Activated B cell treated with CpG ODN at 0.5 μM for 24 hours (primary cell): ENCODE measurements at regions not wholly inside any gene's neighbourhood (a gene's known extent, or its start where the extent isn't known, plus 50 kb on each side); places are given as distances from the start of the nearest gene placed in this dataset.
A peak's percentile ranks its signal among the peaks of the same experiment; 100 is the strongest.
"Not testable (repeated sequence)": the region's sequence is repeated elsewhere in the genome, so short reads cannot be mapped to it uniquely, and the experiment has no call there.

Experiments used
- ATAC-seq: fragments of 200-7000 bp; cut with Tn5 transposase; one replicate; pipeline ENCODE4 v1.10.0; 2021; ENCODE audit warnings: low read depth, mild to moderate bottlenecking, moderate library complexity
- CTCF ChIA-PET: fragments of 350-600 bp; sonication (Branson Sonifier 250); formaldehyde crosslinking; loops from one replicate; lab custom pipeline; 2021; ENCODE audit warnings: antibody characterized with exemption; lab: Charles Lee
- POLR2A ChIA-PET: fragments of 350-600 bp; sonication (Branson Sonifier 250); formaldehyde crosslinking; loops from one replicate; lab custom pipeline; 2021; ENCODE audit warnings: antibody characterized with exemption; lab: Charles Lee
- DNase-seq: peaks from one replicate; pipeline ENCODE4 v3.0.0; 2022
- H3K27ac Mint-ChIP-seq: one replicate; pipeline ENCODE4 v1.8.0; 2020; ENCODE audit warnings: mixed read lengths
- H3K27me3 Mint-ChIP-seq: one replicate; pipeline ENCODE4 v1.8.0; 2021; ENCODE audit warnings: mixed read lengths
- H3K36me3 Mint-ChIP-seq: one replicate; pipeline ENCODE4 v1.8.0; 2021; ENCODE audit warnings: low read depth, mixed read lengths
- H3K4me1 Mint-ChIP-seq: one replicate; pipeline ENCODE4 v1.8.0; 2021; ENCODE audit warnings: mixed read lengths
- H3K4me3 Mint-ChIP-seq: one replicate; pipeline ENCODE4 v1.8.0; 2020; ENCODE audit warnings: mild to moderate bottlenecking, mixed read lengths
- H3K9me3 Mint-ChIP-seq: one replicate; pipeline ENCODE4 v1.8.0; 2020; ENCODE audit warnings: mixed read lengths
- intact Hi-C: fragments of 100-400 bp; cut with micrococcal nuclease; formaldehyde crosslinking; loops from one replicate; pipeline ENCODE4 v1.15.1; 2024

GRCh38 chr21:6538320-6538719 lies 3983.1 kb upstream of the TPTE start:
- H3K27me3 Mint-ChIP-seq, H3K9me3 Mint-ChIP-seq, H3K27ac Mint-ChIP-seq, CTCF ChIA-PET, DNase-seq, ATAC-seq, intact Hi-C loops, H3K36me3 Mint-ChIP-seq, POLR2A ChIA-PET, H3K4me3 Mint-ChIP-seq, H3K4me1 Mint-ChIP-seq: not testable (repeated sequence)

GRCh38 chr21:6539688-6540087 lies 3981.7 kb upstream of the TPTE start:
- H3K36me3 Mint-ChIP-seq, H3K4me3 Mint-ChIP-seq, ATAC-seq, H3K9me3 Mint-ChIP-seq, CTCF ChIA-PET, intact Hi-C loops, H3K27ac Mint-ChIP-seq, DNase-seq, POLR2A ChIA-PET, H3K27me3 Mint-ChIP-seq, H3K4me1 Mint-ChIP-seq: not testable (repeated sequence)

- H3K27ac Mint-ChIP-seq, DNase-seq, H3K4me1 Mint-ChIP-seq, ATAC-seq, H3K27me3 Mint-ChIP-seq, H3K4me3 Mint-ChIP-seq, H3K9me3 Mint-ChIP-seq, intact Hi-C loops, CTCF ChIA-PET, POLR2A ChIA-PET, H3K36me3 Mint-ChIP-seq: not testable (repeated sequence)
These were observed 3980.3 kb upstream of the TPTE start for GRCh38 chr21:6541036-6541435.

GRCh38 chr21:6545288-6545687 lies 3976.1 kb upstream of the TPTE start:
- DNase-seq, H3K27ac Mint-ChIP-seq, H3K4me3 Mint-ChIP-seq, intact Hi-C loops, H3K9me3 Mint-ChIP-seq, ATAC-seq, H3K4me1 Mint-ChIP-seq, CTCF ChIA-PET, POLR2A ChIA-PET, H3K27me3 Mint-ChIP-seq, H3K36me3 Mint-ChIP-seq: not testable (repeated sequence)

- intact Hi-C loops, H3K4me1 Mint-ChIP-seq, DNase-seq, H3K9me3 Mint-ChIP-seq, POLR2A ChIA-PET, H3K36me3 Mint-ChIP-seq, ATAC-seq, H3K27ac Mint-ChIP-seq, H3K4me3 Mint-ChIP-seq, H3K27me3 Mint-ChIP-seq, CTCF ChIA-PET: not testable (repeated sequence)
These were observed 3970.3 kb upstream of the TPTE start for GRCh38 chr21:6551045-6551444.

GRCh38 chr21:6553505-6554376 lies 3967.6 kb upstream of the TPTE start:
- H3K4me1 Mint-ChIP-seq, H3K27ac Mint-ChIP-seq, H3K4me3 Mint-ChIP-seq, POLR2A ChIA-PET, DNase-seq, H3K9me3 Mint-ChIP-seq, ATAC-seq, CTCF ChIA-PET, H3K36me3 Mint-ChIP-seq, intact Hi-C loops, H3K27me3 Mint-ChIP-seq: not testable (repeated sequence)

- H3K27ac Mint-ChIP-seq, intact Hi-C loops, ATAC-seq, CTCF ChIA-PET, POLR2A ChIA-PET, H3K36me3 Mint-ChIP-seq, H3K4me1 Mint-ChIP-seq, H3K9me3 Mint-ChIP-seq, DNase-seq, H3K4me3 Mint-ChIP-seq, H3K27me3 Mint-ChIP-seq: not testable (repeated sequence)
These were observed 3967.0 kb upstream of the TPTE start for GRCh38 chr21:6554377-6554864.

- H3K9me3 Mint-ChIP-seq, H3K36me3 Mint-ChIP-seq, intact Hi-C loops, POLR2A ChIA-PET, CTCF ChIA-PET, H3K4me1 Mint-ChIP-seq, H3K27me3 Mint-ChIP-seq, DNase-seq, H3K4me3 Mint-ChIP-seq, H3K27ac Mint-ChIP-seq: not testable (repeated sequence)
- ATAC-seq: peak; percentile 37
These were observed 3964.9 kb upstream of the TPTE start for GRCh38 chr21:6556516-6556915.

GRCh38 chr21:6557415-6557814 lies 3964.0 kb upstream of the TPTE start:
- CTCF ChIA-PET, POLR2A ChIA-PET, ATAC-seq, H3K36me3 Mint-ChIP-seq, H3K4me1 Mint-ChIP-seq, H3K27ac Mint-ChIP-seq, intact Hi-C loops, DNase-seq, H3K4me3 Mint-ChIP-seq, H3K27me3 Mint-ChIP-seq, H3K9me3 Mint-ChIP-seq: not testable (repeated sequence)

GRCh38 chr21:6561168-6561567 lies 3960.2 kb upstream of the TPTE start:
- CTCF ChIA-PET, ATAC-seq, H3K27me3 Mint-ChIP-seq, H3K9me3 Mint-ChIP-seq, POLR2A ChIA-PET, DNase-seq, intact Hi-C loops, H3K4me1 Mint-ChIP-seq, H3K36me3 Mint-ChIP-seq, H3K4me3 Mint-ChIP-seq, H3K27ac Mint-ChIP-seq: not testable (repeated sequence)

- CTCF ChIA-PET, ATAC-seq, H3K27me3 Mint-ChIP-seq, POLR2A ChIA-PET, H3K36me3 Mint-ChIP-seq, DNase-seq, H3K4me1 Mint-ChIP-seq, H3K27ac Mint-ChIP-seq, H3K4me3 Mint-ChIP-seq, H3K9me3 Mint-ChIP-seq, intact Hi-C loops: not testable (repeated sequence)
These were observed 3959.8 kb upstream of the TPTE start for GRCh38 chr21:6561578-6561977.

GRCh38 chr21:6564543-6565166 lies 3956.7 kb upstream of the TPTE start:
- H3K4me3 Mint-ChIP-seq, DNase-seq, POLR2A ChIA-PET, H3K27ac Mint-ChIP-seq, intact Hi-C loops, ATAC-seq, H3K4me1 Mint-ChIP-seq, H3K9me3 Mint-ChIP-seq, CTCF ChIA-PET, H3K36me3 Mint-ChIP-seq, H3K27me3 Mint-ChIP-seq: not testable (repeated sequence)
